SK-N-SH treated with all-trans-retinoic acid at 6 μM for 48 hours (cell line): ENCODE measurements at regions not wholly inside any gene's neighbourhood (a gene's known extent, or its start where the extent isn't known, plus 50 kb on each side); places are given as distances from the start of the nearest gene placed in this dataset.

Source experiments
- ATAC-seq: fragments of 200-7000 bp; cut with Tn5 transposase; 3 replicates; pipeline ENCODE4 v1.9.1; 2020; ENCODE audit warnings: mild to moderate bottlenecking, moderate library complexity
- ARNTL ChIP-seq: fragments of 450-650 bp; formaldehyde crosslinking; IDR thresholded peaks from 2 replicates; pipeline ENCODE4 v1.5.0; 2020; ENCODE audit warnings: low read depth, mild to moderate bottlenecking, moderate library complexity, borderline replicate concordance
- BACH2 ChIP-seq: fragments of 250-450 bp; sonication (Bioruptor Pico); IDR thresholded peaks from 2 replicates; pipeline ENCODE4 v1.9.0; 2021; ENCODE audit warnings: mild to moderate bottlenecking, borderline replicate concordance
- CREB5 ChIP-seq: fragments of 250-450 bp; sonication (Bioruptor Pico); IDR thresholded peaks from 2 replicates; pipeline ENCODE4 v1.5.1; 2020; ENCODE audit warnings: low read depth, mild to moderate bottlenecking, moderate library complexity
- CSDC2 ChIP-seq: fragments of 250-450 bp; sonication (Bioruptor Pico); IDR thresholded peaks from 2 replicates; pipeline ENCODE4 v1.5.0; 2020; ENCODE audit warnings: mild to moderate bottlenecking, moderate library complexity
- CSRNP3 ChIP-seq: fragments of 250-450 bp; sonication (Bioruptor Pico); IDR thresholded peaks from 2 replicates; pipeline ENCODE4 v1.5.1; 2021; ENCODE audit warnings: mild to moderate bottlenecking, moderate library complexity
- ESRRG ChIP-seq: fragments of 250-450 bp; sonication (Bioruptor Pico); IDR thresholded peaks from 2 replicates; pipeline ENCODE4 v1.6.1; 2021; ENCODE audit warnings: mild to moderate bottlenecking
- GLIS3 ChIP-seq: fragments of 250-450 bp; sonication (Bioruptor Pico); IDR thresholded peaks from 2 replicates; pipeline ENCODE4 v1.5.0; 2020; ENCODE audit warnings: mild to moderate bottlenecking, moderate library complexity
- ISL1 ChIP-seq: fragments of 250-450 bp; sonication (Bioruptor Pico); IDR thresholded peaks from 2 replicates; pipeline ENCODE4 v2.1.2; 2022; ENCODE audit warnings: mild to moderate bottlenecking, moderate library complexity
- OSR1 ChIP-seq: fragments of 250-450 bp; sonication (Bioruptor Pico); IDR thresholded peaks from 2 replicates; pipeline ENCODE4 v1.8.0; 2022; ENCODE audit warnings: moderate library complexity, mild to moderate bottlenecking, inconsistent platforms
- PATZ1 ChIP-seq: fragments of 250-450 bp; sonication (Bioruptor Pico); IDR thresholded peaks from 2 replicates; pipeline ENCODE4 v1.8.0; 2020; ENCODE audit warnings: mild to moderate bottlenecking, moderate library complexity, borderline replicate concordance
- POU6F1 ChIP-seq: fragments of 250-450 bp; sonication (Bioruptor Pico); IDR thresholded peaks from 2 replicates; pipeline ENCODE4 v1.8.0; 2021; ENCODE audit warnings: low read depth, mild to moderate bottlenecking, moderate library complexity, borderline replicate concordance
- PPARA ChIP-seq: fragments of 250-450 bp; sonication (Bioruptor Pico); IDR thresholded peaks from 2 replicates; pipeline ENCODE4 v1.5.0; 2020; ENCODE audit warnings: mild to moderate bottlenecking, borderline replicate concordance
- RARB ChIP-seq: fragments of 250-450 bp; sonication (Bioruptor Pico); IDR thresholded peaks from 2 replicates; pipeline ENCODE4 v1.8.0; 2021; ENCODE audit warnings: mild to moderate bottlenecking, moderate library complexity
- SNAI2 ChIP-seq: fragments of 250-450 bp; sonication (Bioruptor Pico); IDR thresholded peaks from 2 replicates; pipeline ENCODE4 v1.5.0; 2020; ENCODE audit warnings: mild to moderate bottlenecking, moderate library complexity
- TCF4 ChIP-seq: fragments of 250-450 bp; sonication (Bioruptor Pico); IDR thresholded peaks from 2 replicates; pipeline ENCODE4 v1.8.0; 2021; ENCODE audit warnings: mild to moderate bottlenecking, moderate library complexity, borderline replicate concordance
- TOX ChIP-seq: fragments of 250-450 bp; sonication (Bioruptor Pico); IDR thresholded peaks from 2 replicates; pipeline ENCODE4 v1.8.0; 2021; ENCODE audit warnings: mild to moderate bottlenecking, moderate library complexity, borderline replicate concordance
- TSHZ2 ChIP-seq: fragments of 250-450 bp; sonication (Bioruptor Pico); IDR thresholded peaks from 2 replicates; pipeline ENCODE4 v1.5.0; 2020; ENCODE audit warnings: mild to moderate bottlenecking, moderate library complexity
- ZFP3 ChIP-seq: fragments of 250-450 bp; sonication (Bioruptor Pico); IDR thresholded peaks from 2 replicates; pipeline ENCODE4 v1.5.0; 2020; ENCODE audit warnings: mild to moderate bottlenecking, moderate library complexity
- ZFP30 ChIP-seq: fragments of 450-650 bp; formaldehyde crosslinking; IDR thresholded peaks from 2 replicates; pipeline ENCODE4 v1.5.0; 2022; ENCODE audit warnings: mild to moderate bottlenecking, moderate library complexity
- ZNF565 ChIP-seq: fragments of 450-650 bp; formaldehyde crosslinking; conservative IDR thresholded peaks from 2 replicates; pipeline ENCODE4 v1.5.0; 2020; ENCODE audit warnings: low read depth, mild to moderate bottlenecking, moderate library complexity
- ZNF70 ChIP-seq: fragments of 450-650 bp; formaldehyde crosslinking; IDR thresholded peaks from 2 replicates; pipeline ENCODE4 v1.5.0; 2020; ENCODE audit warnings: mild to moderate bottlenecking, moderate library complexity
- ZNF8 ChIP-seq: fragments of 450-650 bp; formaldehyde crosslinking; IDR thresholded peaks from 2 replicates; pipeline ENCODE4 v1.5.0; 2020; ENCODE audit warnings: mild to moderate bottlenecking, moderate library complexity

GRCh38 chr16:19980632-19981265, 92.9 kb downstream of the GPR139 start:
- TF ChIP-seq CSDC2 (CRISPR knock-in tag), result no peak
- TF ChIP-seq ZFP3 (CRISPR knock-in tag), result no peak
- TF ChIP-seq PPARA (CRISPR knock-in tag), result no peak
- no peak for TF ChIP-seq ZNF70 (CRISPR knock-in tag)
- TF ChIP-seq ISL1 (CRISPR knock-in tag), result no peak
- TF ChIP-seq GLIS3 (CRISPR knock-in tag), result no peak
- TF ChIP-seq ZFP30, result no peak
- no peak for TF ChIP-seq TOX (CRISPR knock-in tag)
- TF ChIP-seq BACH2 (CRISPR knock-in tag), result no peak
- ATAC-seq, result peak; percentile 70; the same call in 2 of the 3 replicates

GRCh38 chr16:19979638-19980037, 94.1 kb downstream of the GPR139 start:
- TF ChIP-seq ZFP30 (no peak), ZNF70 (CRISPR knock-in tag) (no peak), CSDC2 (CRISPR knock-in tag) (no peak), ZNF565 (no peak), ZNF8 (CRISPR knock-in tag) (no peak), TOX (CRISPR knock-in tag) (no peak), ARNTL (CRISPR knock-in tag) (no peak), OSR1 (no peak), CSRNP3 (CRISPR knock-in tag) (no peak), TCF4 (CRISPR knock-in tag) (no peak), RARB (CRISPR knock-in tag) (no peak), POU6F1 (CRISPR knock-in tag) (no peak), PATZ1 (CRISPR knock-in tag) (no peak), SNAI2 (CRISPR knock-in tag) (no peak)
- TF ChIP-seq, all 23 proteins: peak for 0
- no peak for ATAC-seq

GRCh38 chr16:19974607-19975006, 90.0 kb upstream of the GPRC5B start:
- TF ChIP-seq ZNF8 (CRISPR knock-in tag) (no peak), ZNF70 (CRISPR knock-in tag) (no peak), ESRRG (CRISPR knock-in tag) (no peak), ARNTL (CRISPR knock-in tag) (no peak), CSRNP3 (CRISPR knock-in tag) (no peak), GLIS3 (CRISPR knock-in tag) (no peak), ZNF565 (no peak), ZFP3 (CRISPR knock-in tag) (no peak), OSR1 (no peak), ZFP30 (no peak), PPARA (CRISPR knock-in tag) (no peak), TOX (CRISPR knock-in tag) (no peak), TSHZ2 (CRISPR knock-in tag) (no peak), CREB5 (CRISPR knock-in tag) (no peak), CSDC2 (CRISPR knock-in tag) (no peak), TCF4 (CRISPR knock-in tag) (no peak), BACH2 (CRISPR knock-in tag) (no peak)
- no peak for ATAC-seq
